Hepatocyte (in vitro differentiated cells): ENCODE measurements at regions not wholly inside any gene's neighbourhood (a gene's known extent, or its start where the extent isn't known, plus 50 kb on each side); places are given as distances from the start of the nearest gene placed in this dataset.
A peak's percentile ranks its signal among the peaks of the same experiment; 100 is the strongest.
"Not testable (repeated sequence)": the region's sequence is repeated elsewhere in the genome, so short reads cannot be mapped to it uniquely, and the experiment has no call there.

Experiments used
- DNase-seq: peaks from one replicate; pipeline ENCODE4 v3.0.0-alpha.2; 2016; ENCODE audit warnings: low spot score
- H2AFZ ChIP-seq: fragments of 200-600 bp; sonication (generic); 2 replicates; pipeline ENCODE4 v1.6.0; 2016; ENCODE audit warnings: antibody characterized with exemption, mild to moderate bottlenecking
- H3K27ac ChIP-seq: fragments of 200-600 bp; sonication (generic); 2 replicates; pipeline ENCODE4 v1.5.1; 2016; ENCODE audit warnings: mild to moderate bottlenecking
- H3K27me3 ChIP-seq: fragments of 200-600 bp; sonication (generic); 2 replicates; pipeline ENCODE4 v1.6.1; 2016
- H3K36me3 ChIP-seq: fragments of 200-600 bp; sonication (generic); replicated peaks from 2 replicates; pipeline ENCODE4 v1.5.1; 2016; ENCODE audit warnings: low read depth; ENCODE audit not compliant: insufficient read depth
- H3K4me1 ChIP-seq: fragments of 200-600 bp; sonication (generic); 2 replicates; pipeline ENCODE4 v1.5.1; 2016; ENCODE audit warnings: mild to moderate bottlenecking, moderate library complexity; ENCODE audit not compliant: insufficient read depth
- H3K4me2 ChIP-seq: fragments of 200-600 bp; sonication (generic); 2 replicates; pipeline ENCODE4 v1.6.0; 2016
- H3K4me3 ChIP-seq: fragments of 200-600 bp; sonication (generic); 2 replicates; pipeline ENCODE4 v1.5.1; 2016; ENCODE audit warnings: mild to moderate bottlenecking
- H3K79me2 ChIP-seq: fragments of 200-600 bp; sonication (generic); 2 replicates; pipeline ENCODE4 v1.6.0; 2017; ENCODE audit warnings: mild to moderate bottlenecking
- H3K9me2 ChIP-seq: fragments of 200-600 bp; sonication (generic); replicated peaks from 2 replicates; pipeline ENCODE4 v1.6.0; 2017; ENCODE audit warnings: mild to moderate bottlenecking; ENCODE audit not compliant: insufficient read depth
- H3K9me3 ChIP-seq: fragments of 200-600 bp; sonication (generic); 2 replicates; pipeline ENCODE4 v1.5.1; 2016; ENCODE audit warnings: low read depth, mild to moderate bottlenecking
- H4K20me1 ChIP-seq: fragments of 200-600 bp; sonication (generic); 2 replicates; pipeline ENCODE4 v1.6.0; 2016; ENCODE audit warnings: mild to moderate bottlenecking; ENCODE audit not compliant: insufficient read depth, poor library complexity, severe bottlenecking
- WGBS: methylation state at CpG from one replicate; pipeline ENCODE4 v1.1.6; 2016; ENCODE audit warnings: low lambda C conversion rate; ENCODE audit errors: missing lambda C conversion rate; 5-methylcytosine and 5-hydroxymethylcytosine counted together

DNA sequence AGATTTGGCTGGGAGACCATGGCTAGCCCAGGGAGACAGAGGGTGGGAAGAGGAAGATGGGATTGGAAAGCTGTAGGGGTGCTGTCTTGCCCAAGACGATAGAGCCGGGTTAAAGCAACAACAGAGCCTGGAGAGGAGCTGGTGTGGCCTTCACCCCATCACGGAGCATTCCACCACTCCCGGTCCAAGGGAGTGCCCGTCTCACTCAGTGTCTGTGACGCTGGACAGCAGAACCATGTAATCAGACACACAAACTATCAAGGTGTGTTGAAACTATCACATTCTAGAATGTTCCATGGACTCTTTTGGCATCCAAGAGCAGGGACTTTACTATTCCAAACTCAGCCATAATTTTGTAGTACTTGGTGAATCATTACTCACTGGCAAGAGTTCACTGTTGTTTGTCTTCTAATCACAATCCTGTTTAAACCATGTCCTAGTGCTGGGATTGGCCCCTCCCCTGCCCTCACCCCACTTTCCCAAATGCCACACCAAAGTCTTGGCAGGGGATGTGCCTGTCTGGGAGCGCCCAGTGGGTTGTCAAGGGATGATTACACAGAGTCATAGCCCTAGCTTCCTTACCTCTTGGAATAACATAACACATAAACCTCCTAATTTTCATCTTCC lies 187.4 kb downstream of the LAT start:
- 94% methylated on average over 7 of the region's 7 CpGs for WGBS

DNA sequence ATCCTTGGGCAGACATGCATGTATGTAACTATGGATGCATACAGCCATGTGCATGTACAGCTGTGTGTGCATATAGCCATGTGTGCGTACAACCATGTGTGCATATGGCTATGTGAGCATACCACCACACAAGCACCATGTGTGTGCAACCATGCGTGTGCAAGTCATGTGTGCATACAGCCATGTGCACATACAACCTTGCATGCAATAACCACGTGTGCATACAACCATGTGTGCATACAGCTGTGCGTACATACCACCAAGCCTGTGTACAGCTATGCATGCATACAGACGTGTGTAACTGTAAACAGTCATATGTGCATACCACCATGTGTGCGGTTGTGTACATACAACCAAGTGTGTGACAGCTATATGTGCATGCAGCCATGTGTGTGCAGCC lies 186.4 kb downstream of the LAT start:
- WGBS: 98% methylated on average over 6 of the region's 6 CpGs
- H3K27ac ChIP-seq, H3K36me3 ChIP-seq, H4K20me1 ChIP-seq, H3K79me2 ChIP-seq, H3K9me2 ChIP-seq, DNase-seq, H3K4me1 ChIP-seq, H3K9me3 ChIP-seq, H2AFZ ChIP-seq, H3K27me3 ChIP-seq, H3K4me3 ChIP-seq, H3K4me2 ChIP-seq: not testable (repeated sequence)

More for the DNA sequence above, 187.4 kb downstream of the LAT start:
- not testable (repeated sequence) for H3K4me2 ChIP-seq, H3K27me3 ChIP-seq, H3K79me2 ChIP-seq, H3K9me3 ChIP-seq, H4K20me1 ChIP-seq, H3K9me2 ChIP-seq, H3K36me3 ChIP-seq, H3K4me3 ChIP-seq, H3K27ac ChIP-seq, DNase-seq, H2AFZ ChIP-seq, H3K4me1 ChIP-seq

DNA sequence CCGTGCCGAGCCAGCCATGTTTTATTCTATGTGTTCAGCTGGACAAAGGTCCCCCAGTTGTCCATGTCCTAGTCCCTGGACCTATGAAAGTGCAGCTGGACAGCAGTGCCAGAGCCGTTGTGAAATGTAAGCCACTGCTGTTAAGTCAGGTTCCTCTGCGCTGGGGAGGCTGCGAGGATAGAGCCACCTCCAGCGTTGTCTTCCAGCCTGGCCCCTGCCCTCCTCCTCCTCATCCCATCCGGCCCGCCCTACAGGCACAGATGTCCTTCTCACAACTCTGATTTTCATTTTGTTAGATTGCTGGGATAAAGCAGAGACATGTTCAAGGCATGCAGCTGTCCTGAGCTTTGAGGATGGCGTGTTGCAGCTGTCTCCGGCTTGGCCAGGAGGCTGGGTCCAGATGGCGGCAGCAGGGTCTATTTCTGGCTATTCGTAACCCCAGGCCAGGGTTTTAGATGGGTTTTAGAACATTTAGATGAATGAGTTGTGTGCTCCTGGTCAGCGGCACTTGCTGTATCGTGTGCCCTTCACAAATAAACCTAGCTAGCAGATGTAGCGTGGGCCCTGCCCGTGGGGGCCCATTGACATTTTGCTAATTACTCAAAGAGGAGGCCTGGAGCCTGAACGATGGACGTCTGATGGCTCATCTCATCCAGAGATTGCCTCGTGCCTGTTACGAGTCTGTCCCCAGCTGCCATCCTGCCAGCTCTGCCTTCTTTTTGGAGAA lies 185.7 kb downstream of the LAT start:
- not testable (repeated sequence) for H3K9me3 ChIP-seq, H3K4me2 ChIP-seq, H3K36me3 ChIP-seq, H3K27ac ChIP-seq, DNase-seq, H4K20me1 ChIP-seq, H2AFZ ChIP-seq, H3K79me2 ChIP-seq, H3K4me1 ChIP-seq, H3K4me3 ChIP-seq, H3K9me2 ChIP-seq, H3K27me3 ChIP-seq
- WGBS: 74% methylated on average over 20 of the region's 20 CpGs

DNA sequence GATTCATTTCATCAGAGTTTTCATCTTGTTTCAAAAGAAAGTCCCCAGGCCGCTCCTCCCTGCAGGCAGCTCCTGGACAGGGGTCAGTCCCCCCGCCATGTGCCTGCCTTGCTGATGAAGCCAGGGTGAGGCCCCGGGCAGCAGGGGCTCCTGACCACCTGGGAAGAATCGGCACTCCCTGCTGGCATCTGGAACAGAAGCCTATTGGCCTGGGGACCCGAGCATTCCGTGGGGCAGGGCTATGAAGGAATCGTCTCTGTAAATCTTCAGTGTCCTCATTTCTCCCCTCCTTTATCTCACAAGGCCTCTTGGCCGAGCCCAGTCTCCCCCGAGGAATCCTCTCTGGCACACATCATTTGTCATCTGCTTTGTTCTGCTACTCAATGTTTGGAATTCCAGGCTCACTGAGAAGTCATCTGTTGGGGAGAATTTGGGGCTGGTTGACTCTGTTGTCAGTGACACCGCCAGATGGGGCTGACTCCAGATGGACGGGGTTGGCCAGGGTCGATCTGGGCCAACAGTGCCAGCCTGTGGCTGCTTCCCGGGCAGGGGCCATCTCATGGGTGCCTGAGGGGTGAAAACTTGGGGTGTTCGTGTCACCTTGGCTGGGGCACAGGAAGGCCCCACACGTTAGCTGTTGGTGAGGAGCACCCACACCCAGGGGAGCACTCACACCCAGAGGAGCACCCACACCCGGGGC lies 184.6 kb downstream of the LAT start:
- H3K9me3 ChIP-seq, H3K4me1 ChIP-seq: not testable (repeated sequence)

DNA sequence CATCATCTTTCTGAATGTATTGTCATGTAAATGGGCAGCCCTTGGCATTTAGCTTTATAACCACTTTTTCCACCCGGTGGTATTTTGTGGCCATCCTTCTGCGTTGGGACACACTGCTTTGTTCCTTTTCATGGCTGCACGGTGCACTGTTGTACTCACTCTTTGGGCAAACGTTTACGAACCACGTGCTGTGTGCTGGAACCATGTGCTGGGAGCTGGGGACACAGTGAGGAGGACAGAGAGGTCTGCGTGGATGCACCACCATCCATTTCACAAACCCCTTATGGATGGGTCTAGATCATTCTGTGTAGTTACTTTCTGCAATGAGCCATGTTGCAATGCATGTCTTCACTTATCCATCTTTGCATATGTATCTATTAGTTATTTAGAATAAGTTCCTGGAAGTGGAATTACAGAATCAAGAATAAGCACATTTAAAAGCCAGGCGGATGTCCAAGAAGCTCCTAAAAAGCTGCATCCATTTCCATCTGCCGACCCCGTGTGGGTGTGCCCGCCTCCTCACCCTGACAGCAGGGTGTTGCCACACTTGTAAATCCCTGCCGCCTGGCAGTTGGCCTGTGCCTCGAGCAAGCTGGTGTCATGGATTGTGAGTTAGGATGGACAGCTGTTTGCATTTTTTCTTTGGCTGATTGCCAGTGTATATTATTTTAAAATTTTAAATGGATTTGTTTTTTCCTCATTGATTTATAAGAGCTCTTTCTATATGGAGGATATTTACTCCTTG lies 183.8 kb downstream of the LAT start:
- not testable (repeated sequence) for H3K79me2 ChIP-seq, H4K20me1 ChIP-seq, H3K27ac ChIP-seq, H3K9me2 ChIP-seq, H3K4me3 ChIP-seq, H3K36me3 ChIP-seq, H3K4me1 ChIP-seq, H2AFZ ChIP-seq, H3K27me3 ChIP-seq, DNase-seq, H3K9me3 ChIP-seq, H3K4me2 ChIP-seq
- WGBS: 81% methylated on average over 13 of the region's 13 CpGs

More for the DNA sequence above, 184.6 kb downstream of the LAT start:
- H3K27ac ChIP-seq, H3K36me3 ChIP-seq, H3K4me3 ChIP-seq, H3K27me3 ChIP-seq, H3K9me2 ChIP-seq, H4K20me1 ChIP-seq, H2AFZ ChIP-seq, H3K4me2 ChIP-seq, DNase-seq, H3K79me2 ChIP-seq: not testable (repeated sequence)
- 61% methylated on average over 16 of the region's 16 CpGs for WGBS

DNA sequence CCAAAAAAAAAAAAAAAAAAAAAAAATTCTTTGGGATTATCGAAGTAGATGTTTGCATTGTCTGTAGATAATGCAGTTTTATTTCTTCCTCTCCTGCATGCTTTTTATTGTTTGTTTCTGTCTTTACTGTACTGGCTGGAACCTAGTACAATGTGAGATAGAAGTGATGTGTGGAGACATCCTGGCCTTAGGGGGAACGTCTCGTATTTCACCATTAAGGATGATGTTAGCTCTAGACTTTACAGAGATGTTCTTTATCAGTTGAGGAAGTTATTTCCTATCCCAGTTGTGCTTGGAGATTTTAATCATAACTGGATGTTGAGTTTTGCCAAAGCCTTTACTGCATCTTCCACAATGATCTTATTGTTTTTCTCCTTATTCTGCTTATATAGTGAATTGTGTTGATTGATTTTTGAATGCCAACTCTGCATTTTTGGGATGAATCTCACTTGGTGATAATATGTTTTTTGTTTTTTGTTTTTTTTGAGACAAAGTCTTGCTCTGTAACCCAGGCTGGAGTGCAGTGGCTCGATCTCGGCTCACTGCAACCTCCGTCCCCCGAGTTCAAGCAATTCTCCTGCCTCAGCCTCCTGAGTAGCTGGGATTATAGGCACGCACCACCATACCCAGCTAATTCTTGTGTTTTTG lies 179.7 kb downstream of the LAT start:
- not testable (repeated sequence) for DNase-seq, H2AFZ ChIP-seq, H3K4me1 ChIP-seq, H3K4me2 ChIP-seq, H3K27me3 ChIP-seq, H3K4me3 ChIP-seq, H3K9me3 ChIP-seq, H3K79me2 ChIP-seq, H3K36me3 ChIP-seq, H3K9me2 ChIP-seq, H4K20me1 ChIP-seq
- 76% methylated on average over 7 of the region's 8 CpGs for WGBS
- H3K27ac ChIP-seq: peak overlapping the region; percentile 9

DNA sequence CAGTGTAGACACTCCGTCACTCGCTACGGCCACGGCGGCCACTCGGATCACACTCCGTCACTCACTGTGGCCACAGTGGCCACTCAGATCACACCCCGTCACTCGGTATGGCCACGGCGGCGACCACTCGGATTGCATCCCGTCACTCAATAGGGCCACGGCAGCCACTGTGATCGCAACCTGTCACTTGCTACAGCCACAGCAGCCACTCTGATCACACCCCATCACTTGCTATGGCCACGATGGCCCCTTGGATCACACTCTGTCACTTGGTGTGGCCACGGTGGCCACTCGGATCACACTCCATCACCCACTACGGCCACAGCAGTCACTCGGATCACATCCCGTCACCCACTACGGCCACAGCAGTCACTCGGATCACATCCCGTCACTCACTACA lies 175.3 kb downstream of the LAT start:
- 98% methylated on average over 25 of the region's 25 CpGs for WGBS
- not testable (repeated sequence) for H3K4me3 ChIP-seq, H3K27me3 ChIP-seq, H3K79me2 ChIP-seq, H3K36me3 ChIP-seq, H3K9me3 ChIP-seq, H3K4me2 ChIP-seq, H4K20me1 ChIP-seq, H3K9me2 ChIP-seq, H2AFZ ChIP-seq, DNase-seq, H3K27ac ChIP-seq
- H3K4me1 ChIP-seq: peaks cover 12% of the 10 kb centered on the region

DNA sequence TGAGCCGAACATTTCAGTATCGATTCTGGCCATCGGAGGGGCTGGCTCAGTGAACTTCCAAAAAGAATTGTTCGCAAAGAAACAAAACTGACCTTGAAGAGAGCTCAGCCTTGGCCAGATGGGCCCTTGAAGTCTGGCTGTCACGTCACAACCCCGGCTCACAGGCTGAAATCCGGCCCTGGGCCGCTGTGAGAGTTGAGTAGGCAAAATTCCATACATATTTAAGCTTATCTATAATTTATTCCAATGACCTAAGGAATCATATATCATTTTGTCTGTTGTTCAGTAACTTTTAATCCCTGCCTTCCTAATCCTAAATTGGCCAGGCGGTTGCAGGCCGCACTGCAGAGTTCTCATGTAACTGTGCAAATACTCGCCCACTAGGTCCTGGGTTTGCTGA lies 174.8 kb downstream of the LAT start:
- not testable (repeated sequence) for H3K9me2 ChIP-seq, H3K9me3 ChIP-seq, H2AFZ ChIP-seq, H3K36me3 ChIP-seq, H3K27ac ChIP-seq, H4K20me1 ChIP-seq, DNase-seq, H3K4me2 ChIP-seq, H3K4me3 ChIP-seq, H3K27me3 ChIP-seq, H3K79me2 ChIP-seq
- H3K4me1 ChIP-seq: peaks cover 12% of the 10 kb centered on the region
- 71% methylated on average over 11 of the region's 11 CpGs for WGBS
